ENCODE measurements at regions not wholly inside any gene's neighbourhood (a gene's known extent, or its start where the extent isn't known, plus 50 kb on each side); places are given as distances from the start of the nearest gene placed in this dataset.

DNA sequence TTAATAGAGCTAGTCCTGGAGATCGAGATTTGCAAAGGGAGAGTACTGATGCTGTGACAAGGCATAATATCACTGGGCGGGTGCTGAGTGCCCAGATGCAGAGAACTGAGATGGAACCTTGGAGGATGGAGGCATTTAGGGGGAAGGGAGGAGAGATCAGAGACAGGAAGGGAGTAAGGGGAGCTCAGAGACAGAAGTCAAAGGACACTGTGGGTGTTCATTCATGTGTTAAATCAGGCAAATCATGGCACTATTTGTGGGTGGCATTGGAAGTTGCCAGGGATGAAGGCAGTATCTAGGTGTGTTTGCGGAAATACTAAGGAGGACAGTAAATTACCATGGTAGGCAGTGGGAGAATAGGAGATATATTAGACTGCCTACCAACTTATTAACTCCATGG lies 135.0 kb downstream of the RBM46 start:
- Histone ChIP-seq H3F3A (ENCODE audit: low read depth) (no peaks in the 10 kb centered on the region), H3K27ac (no peak overlapping the region), H3K4me1 (no peaks in the 10 kb centered on the region), H3K4me2 (no peak overlapping the region), H3K27me3 (no peaks in the 10 kb centered on the region), H3K9ac (no peak overlapping the region), H4K20me1 (ENCODE audit: low read depth) (no peaks in the 10 kb centered on the region), H3K79me2 (ENCODE audit: low read depth) (no peaks in the 10 kb centered on the region), H3K4me3 (no peak overlapping the region), H2AFZ (replicated peaks) (no peak overlapping the region), H3K36me3 (no peaks in the 10 kb centered on the region), H3K9me3 (ENCODE audit: low read depth) (no peaks in the 10 kb centered on the region)
- DNase-seq (ENCODE audit: low spot score), result no peak
- Mint-ChIP-seq H3K36me3 (no peaks in the 10 kb centered on the region), H3K4me1 (peaks cover 10% of the 10 kb centered on the region), H3K27ac (no peak overlapping the region), H3K9me3 (no peaks in the 10 kb centered on the region), H3K4me3 (no peak overlapping the region), H3K27me3 (ENCODE audit: insufficient read depth, low read depth) (peaks cover 4% of the 10 kb centered on the region)
- TF ChIP-seq EZH2 (IDR thresholded peaks at IDR 0.05) (no peak), EZH2phosphoT487 (IDR thresholded peaks at IDR 0.05) (no peak)
- TF ChIP-seq, protein P1, sequence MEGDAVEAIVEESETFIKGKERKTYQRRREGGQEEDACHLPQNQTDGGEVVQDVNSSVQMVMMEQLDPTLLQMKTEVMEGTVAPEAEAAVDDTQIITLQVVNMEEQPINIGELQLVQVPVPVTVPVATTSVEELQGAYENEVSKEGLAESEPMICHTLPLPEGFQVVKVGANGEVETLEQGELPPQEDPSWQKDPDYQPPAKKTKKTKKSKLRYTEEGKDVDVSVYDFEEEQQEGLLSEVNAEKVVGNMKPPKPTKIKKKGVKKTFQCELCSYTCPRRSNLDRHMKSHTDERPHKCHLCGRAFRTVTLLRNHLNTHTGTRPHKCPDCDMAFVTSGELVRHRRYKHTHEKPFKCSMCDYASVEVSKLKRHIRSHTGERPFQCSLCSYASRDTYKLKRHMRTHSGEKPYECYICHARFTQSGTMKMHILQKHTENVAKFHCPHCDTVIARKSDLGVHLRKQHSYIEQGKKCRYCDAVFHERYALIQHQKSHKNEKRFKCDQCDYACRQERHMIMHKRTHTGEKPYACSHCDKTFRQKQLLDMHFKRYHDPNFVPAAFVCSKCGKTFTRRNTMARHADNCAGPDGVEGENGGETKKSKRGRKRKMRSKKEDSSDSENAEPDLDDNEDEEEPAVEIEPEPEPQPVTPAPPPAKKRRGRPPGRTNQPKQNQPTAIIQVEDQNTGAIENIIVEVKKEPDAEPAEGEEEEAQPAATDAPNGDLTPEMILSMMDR (IDR thresholded peaks at IDR 0.05), result no peak

DNA sequence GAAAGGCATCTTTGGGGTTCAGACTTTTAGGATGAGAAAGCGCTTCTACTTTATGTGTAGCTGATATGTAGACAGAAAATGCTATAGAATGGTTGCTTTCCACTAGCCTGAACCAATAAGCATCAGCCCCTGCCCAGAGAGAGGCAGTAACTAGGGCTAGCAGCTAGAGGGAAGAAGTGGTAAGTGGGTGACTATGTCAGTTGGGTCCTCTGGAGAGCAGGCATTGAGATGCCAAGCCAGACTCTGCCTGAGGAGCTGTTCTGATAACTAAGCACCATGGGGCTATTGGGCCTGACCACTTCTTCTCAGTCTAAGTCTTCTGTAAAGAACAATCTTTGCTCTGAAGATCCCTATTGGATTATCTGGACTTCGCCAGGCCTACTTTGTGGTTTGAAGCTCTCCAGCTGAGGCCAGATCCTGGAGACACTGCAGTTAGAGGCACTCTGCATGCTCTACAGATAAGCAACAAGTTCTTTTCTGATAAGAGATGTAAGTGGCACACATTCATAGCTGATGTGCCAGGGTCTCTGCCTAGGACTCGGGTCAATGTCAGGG lies 146.1 kb downstream of the RBM46 start:
- Mint-ChIP-seq H3K4me3 (no peak overlapping the region), H3K36me3 (no peaks in the 10 kb centered on the region), H3K9me3 (peaks cover 9% of the 10 kb centered on the region), H3K27ac (no peak overlapping the region), H3K4me1 (peaks cover 6% of the 10 kb centered on the region), H3K27me3 (ENCODE audit: insufficient read depth, low read depth) (no peaks in the 10 kb centered on the region)
- no peak for DNase-seq (ENCODE audit: low spot score)
- no peaks in the 10 kb centered on the region for H3K79me2 ChIP-seq (ENCODE audit: low read depth)
- no peak overlapping the region for H3K27ac ChIP-seq
- H3K4me1 ChIP-seq, result no peaks in the 10 kb centered on the region
- H3K4me2 ChIP-seq, result no peak overlapping the region
- no peak overlapping the region for H3K4me3 ChIP-seq
- H4K20me1 ChIP-seq (ENCODE audit: low read depth), result no peaks in the 10 kb centered on the region
- no peaks in the 10 kb centered on the region for H3K36me3 ChIP-seq
- no peak overlapping the region for H2AFZ ChIP-seq (replicated peaks)
- H3F3A ChIP-seq (ENCODE audit: low read depth), result no peaks in the 10 kb centered on the region
- H3K27me3 ChIP-seq, result no peaks in the 10 kb centered on the region
- TF ChIP-seq, protein P1 (IDR thresholded peaks at IDR 0.05), result no peak
- TF ChIP-seq EZH2phosphoT487 (IDR thresholded peaks at IDR 0.05) (no peak), EZH2 (IDR thresholded peaks at IDR 0.05) (no peak)
- H3K9me3 ChIP-seq (ENCODE audit: low read depth), result no peaks in the 10 kb centered on the region
- no peak overlapping the region for H3K9ac ChIP-seq

DNA sequence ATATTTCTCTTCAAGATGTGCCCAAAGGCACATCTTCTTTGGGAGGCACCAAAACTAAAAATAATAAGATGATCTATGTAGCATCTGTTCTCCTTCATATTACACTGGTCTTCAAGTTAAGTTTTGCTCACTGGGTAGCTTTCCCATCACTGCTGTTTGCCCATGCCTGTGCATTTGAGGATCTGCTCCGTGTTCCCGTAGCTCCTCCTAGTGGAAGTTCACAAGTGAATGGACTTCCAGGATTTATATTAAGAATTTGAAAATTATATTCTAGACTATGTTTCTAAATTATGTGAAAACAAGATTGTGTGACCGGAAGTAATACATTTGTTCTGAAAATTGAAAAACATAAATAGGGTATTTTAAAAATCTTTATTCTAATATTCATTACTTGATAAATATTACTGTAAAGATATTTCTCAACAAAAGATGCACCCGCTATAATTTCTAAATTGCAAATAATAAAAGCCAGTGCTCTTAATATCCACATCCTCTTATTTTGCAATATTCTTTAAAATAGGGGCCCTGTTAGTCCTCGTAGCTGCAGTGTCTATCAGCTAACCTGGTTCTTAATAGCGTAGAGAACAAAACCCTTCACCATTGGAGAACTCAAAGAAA lies 147.7 kb downstream of the RBM46 start:
- Histone ChIP-seq H3K4me3 (no peak overlapping the region), H3K27ac (no peak overlapping the region), H3K9ac (no peak overlapping the region), H3K4me2 (no peak overlapping the region), H3K4me1 (no peaks in the 10 kb centered on the region), H3K36me3 (no peaks in the 10 kb centered on the region), H3F3A (ENCODE audit: low read depth) (no peaks in the 10 kb centered on the region), H4K20me1 (ENCODE audit: low read depth) (no peaks in the 10 kb centered on the region), H3K9me3 (ENCODE audit: low read depth) (no peaks in the 10 kb centered on the region), H2AFZ (replicated peaks) (no peak overlapping the region), H3K79me2 (ENCODE audit: low read depth) (no peaks in the 10 kb centered on the region), H3K27me3 (no peaks in the 10 kb centered on the region)
- DNase-seq (ENCODE audit: low spot score), result peak; percentile 53
- TF ChIP-seq, protein P1 (IDR thresholded peaks at IDR 0.05), result peak; percentile 72
- no peak for TF ChIP-seq EZH2phosphoT487 (IDR thresholded peaks at IDR 0.05)
- no peak for TF ChIP-seq EZH2 (IDR thresholded peaks at IDR 0.05)
- no peaks in the 10 kb centered on the region for H3K27me3 Mint-ChIP-seq (ENCODE audit: insufficient read depth, low read depth)
- no peaks in the 10 kb centered on the region for H3K36me3 Mint-ChIP-seq
- no peak overlapping the region for H3K4me3 Mint-ChIP-seq
- H3K27ac Mint-ChIP-seq, result no peak overlapping the region
- H3K4me1 Mint-ChIP-seq, result no peaks in the 10 kb centered on the region
- peaks cover 15% of the 10 kb centered on the region for H3K9me3 Mint-ChIP-seq
